Trophoblast cell (in vitro differentiated cells and primary cell): ENCODE measurements at regions not wholly inside any gene's neighbourhood (a gene's known extent, or its start where the extent isn't known, plus 50 kb on each side); places are given as distances from the start of the nearest gene placed in this dataset.

ENCODE experiments used
- DNase-seq, 2 donors: peaks; one replicate each; pipeline ENCODE4 v3.0.0-alpha.2; 2016
- H2AFZ ChIP-seq: 2 replicates; pipeline ENCODE4 v1.6.1; 2013; ENCODE audit warnings: low read length, moderate library complexity, mild to moderate bottlenecking; ENCODE audit not compliant: insufficient read depth, poor library complexity
- H2AK5ac ChIP-seq: 2 replicates; pipeline ENCODE4 v1.6.1; 2013; ENCODE audit warnings: mild to moderate bottlenecking, low read length
- H2BK120ac ChIP-seq: 2 replicates; pipeline ENCODE4 v1.6.1; 2013; ENCODE audit warnings: low read length, mild to moderate bottlenecking, moderate library complexity; ENCODE audit not compliant: insufficient read depth, poor library complexity
- H2BK12ac ChIP-seq: 2 replicates; pipeline ENCODE4 v1.6.1; 2013; ENCODE audit warnings: mild to moderate bottlenecking, low read length, moderate library complexity
- H2BK5ac ChIP-seq: 2 replicates; pipeline ENCODE4 v1.6.1; 2013; ENCODE audit warnings: low read length, low read depth, moderate library complexity, mild to moderate bottlenecking; ENCODE audit not compliant: poor library complexity
- H3K14ac ChIP-seq: 2 replicates; pipeline ENCODE4 v1.6.1; 2013; ENCODE audit warnings: mild to moderate bottlenecking, low read length
- H3K18ac ChIP-seq: 2 replicates; pipeline ENCODE4 v1.6.1; 2013; ENCODE audit warnings: mild to moderate bottlenecking, low read length
- H3K23ac ChIP-seq: 2 replicates; pipeline ENCODE4 v1.6.1; 2013; ENCODE audit warnings: low read length
- H3K27ac ChIP-seq: 2 replicates; pipeline ENCODE4 v1.5.1; 2013; ENCODE audit warnings: low read depth, mild to moderate bottlenecking, inconsistent platforms, low read length, moderate library complexity
- H3K27me3 ChIP-seq: 2 replicates; pipeline ENCODE4 v1.6.1; 2013; ENCODE audit warnings: inconsistent platforms, mild to moderate bottlenecking, low read length, moderate library complexity; ENCODE audit not compliant: insufficient read depth
- H3K36me3 ChIP-seq, 2 experiments: 1 replicate in 1 of 2; 2 replicates in 1 of 2; pipeline ENCODE4 v1.6.1; 2013; ENCODE audit warnings: low read length in 2 of 2, mild to moderate bottlenecking in 2 of 2, moderate library complexity in 1 of 2; ENCODE audit not compliant: insufficient read depth in 2 of 2, control insufficient read depth in 1 of 2
- H3K4ac ChIP-seq: 2 replicates; pipeline ENCODE4 v1.6.1; 2013; ENCODE audit warnings: low read depth, mild to moderate bottlenecking, low read length, moderate library complexity
- H3K4me1 ChIP-seq, 2 experiments: 1 replicate in 1 of 2; 2 replicates in 1 of 2; pipeline ENCODE4 v1.6.1; 2013; ENCODE audit warnings: low read length in 2 of 2, mild to moderate bottlenecking in 2 of 2, moderate library complexity in 1 of 2; ENCODE audit not compliant: insufficient read depth in 2 of 2, control insufficient read depth in 1 of 2
- H3K4me2 ChIP-seq: 2 replicates; pipeline ENCODE4 v1.6.1; 2013; ENCODE audit warnings: inconsistent platforms, mild to moderate bottlenecking, low read length, moderate library complexity
- H3K4me3 ChIP-seq: 2 replicates; pipeline ENCODE4 v1.5.1; 2013; ENCODE audit warnings: mild to moderate bottlenecking, low read depth, low read length, inconsistent platforms
- H3K79me1 ChIP-seq: one replicate; pipeline ENCODE4 v1.6.1; 2013; ENCODE audit warnings: low read length
- H3K79me2 ChIP-seq: 2 replicates; pipeline ENCODE4 v1.6.1; 2013; ENCODE audit warnings: low read length, mild to moderate bottlenecking; ENCODE audit not compliant: control insufficient read depth, insufficient read depth, poor library complexity
- H3K9ac ChIP-seq: 2 replicates; pipeline ENCODE4 v1.6.1; 2013; ENCODE audit warnings: mild to moderate bottlenecking, low read length
- H3K9me3 ChIP-seq: 2 replicates; pipeline ENCODE4 v1.6.1; 2013; ENCODE audit warnings: low read depth, mild to moderate bottlenecking, control low read depth, inconsistent platforms, low read length; ENCODE audit not compliant: insufficient read depth
- H4K12ac ChIP-seq: 2 replicates; pipeline ENCODE4 v1.6.1; 2013; ENCODE audit warnings: low read depth, mild to moderate bottlenecking, low read length, moderate library complexity
- H4K8ac ChIP-seq: 2 replicates; pipeline ENCODE4 v1.6.1; 2013; ENCODE audit warnings: low read depth, mild to moderate bottlenecking, low read length, moderate library complexity
- H4K91ac ChIP-seq: one replicate; pipeline ENCODE4 v1.6.1; 2013; ENCODE audit warnings: low read depth, mild to moderate bottlenecking, low read length, moderate library complexity
- WGBS: extraction: QIAGEN DNeasy Blood & Tissue Kit; methylation state at CpG from one replicate; pipeline ENCODE4 v1.1.7; 2013; ENCODE audit warnings: missing lambda C conversion rate; ENCODE audit not compliant: insufficient read length, insufficient coverage; ENCODE audit errors: extremely low coverage; 5-methylcytosine and 5-hydroxymethylcytosine counted together

DNA sequence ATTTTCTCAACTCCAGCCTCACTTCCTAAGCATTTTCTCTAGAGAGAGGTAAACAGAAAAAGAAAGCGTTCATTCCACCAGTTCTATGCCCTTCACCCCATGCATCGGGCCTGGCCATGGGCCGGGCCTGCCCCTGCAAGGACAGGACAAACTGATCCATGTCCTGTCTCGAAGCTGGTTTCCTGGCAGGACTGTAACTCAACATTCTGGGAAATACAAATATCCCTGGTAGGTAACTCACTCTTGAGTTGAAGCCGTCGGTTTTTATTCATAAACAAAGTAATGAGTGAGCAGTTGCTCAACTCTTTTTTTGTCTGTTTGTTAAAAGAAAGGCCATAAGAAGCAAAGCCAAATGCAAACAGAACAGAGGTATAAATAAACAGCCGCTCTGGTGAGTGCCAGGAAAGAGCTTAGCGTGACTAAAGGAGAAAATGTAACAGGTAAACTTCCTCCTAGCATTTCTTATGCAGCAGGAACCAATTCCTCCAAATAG, 64.4 kb upstream of the DNAH5 start:
- peaks cover 2% of the 10 kb centered on the region for H3K79me1 ChIP-seq
- no peak for DNase-seq
- no peak overlapping the region for H2BK5ac ChIP-seq
- no peaks in the 10 kb centered on the region for H3K79me2 ChIP-seq
- H4K91ac ChIP-seq, result no peak overlapping the region
- no peak overlapping the region for H4K8ac ChIP-seq
- no peak overlapping the region for H4K12ac ChIP-seq
- H3K27ac ChIP-seq, result no peak overlapping the region
- no peak overlapping the region for H3K18ac ChIP-seq
- no peak overlapping the region for H3K4ac ChIP-seq
- H2BK120ac ChIP-seq, result no peak overlapping the region
- H3K9me3 ChIP-seq, result no peaks in the 10 kb centered on the region
- no peak overlapping the region for H3K9ac ChIP-seq
- H3K27me3 ChIP-seq, result no peaks in the 10 kb centered on the region
- WGBS, result no CpG with 5 or more reads among the region's 8 CpGs
- no peak overlapping the region for H2BK12ac ChIP-seq
- no peak overlapping the region for H3K14ac ChIP-seq
- no peak overlapping the region for H3K4me3 ChIP-seq
- peaks cover 0 to 4% of the 10 kb centered on the region in 2 experiments for H3K4me1 ChIP-seq
- no peak overlapping the region for H2AK5ac ChIP-seq
- no peak overlapping the region for H3K4me2 ChIP-seq
- no peaks in the 10 kb centered on the region for H3K36me3 ChIP-seq
- no peak overlapping the region for H3K23ac ChIP-seq
- no peak overlapping the region for H2AFZ ChIP-seq

DNA sequence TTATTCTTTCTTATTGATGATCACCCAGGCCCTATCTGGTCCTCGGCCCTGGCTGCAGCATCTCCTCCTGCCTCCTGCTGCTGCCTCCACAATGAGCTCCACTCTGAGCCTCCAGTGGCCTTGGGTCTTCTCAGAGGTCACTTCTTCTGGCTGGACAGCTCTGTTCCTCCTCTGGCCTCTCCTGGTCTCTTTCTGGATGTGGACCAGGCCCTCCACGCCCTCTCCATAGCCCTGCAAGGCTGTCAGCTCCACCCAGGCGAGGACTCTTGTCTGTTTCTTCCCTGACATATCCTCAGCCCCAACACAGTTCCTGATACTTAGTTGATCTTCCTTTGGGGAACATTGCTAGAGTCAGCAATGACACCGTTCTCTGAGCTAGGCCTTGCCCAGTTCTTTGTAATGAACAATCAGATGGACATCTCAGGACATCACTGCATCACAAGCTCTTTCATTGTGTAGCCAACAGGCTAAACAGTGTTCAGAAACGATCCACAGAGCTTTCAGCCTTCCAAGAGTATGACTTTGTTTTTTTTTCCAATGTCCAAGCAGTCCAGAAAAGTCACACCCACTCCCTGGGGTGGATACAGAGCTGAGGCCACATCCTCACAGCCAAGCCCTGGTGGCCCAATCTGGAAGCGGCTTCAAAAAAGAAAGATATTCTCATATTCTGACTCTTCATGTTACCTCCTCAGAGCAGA, 62.5 kb upstream of the DNAH5 start:
- no peak overlapping the region for H3K14ac ChIP-seq
- H3K79me2 ChIP-seq, result no peaks in the 10 kb centered on the region
- no CpG with 5 or more reads among the region's 6 CpGs for WGBS

DNA sequence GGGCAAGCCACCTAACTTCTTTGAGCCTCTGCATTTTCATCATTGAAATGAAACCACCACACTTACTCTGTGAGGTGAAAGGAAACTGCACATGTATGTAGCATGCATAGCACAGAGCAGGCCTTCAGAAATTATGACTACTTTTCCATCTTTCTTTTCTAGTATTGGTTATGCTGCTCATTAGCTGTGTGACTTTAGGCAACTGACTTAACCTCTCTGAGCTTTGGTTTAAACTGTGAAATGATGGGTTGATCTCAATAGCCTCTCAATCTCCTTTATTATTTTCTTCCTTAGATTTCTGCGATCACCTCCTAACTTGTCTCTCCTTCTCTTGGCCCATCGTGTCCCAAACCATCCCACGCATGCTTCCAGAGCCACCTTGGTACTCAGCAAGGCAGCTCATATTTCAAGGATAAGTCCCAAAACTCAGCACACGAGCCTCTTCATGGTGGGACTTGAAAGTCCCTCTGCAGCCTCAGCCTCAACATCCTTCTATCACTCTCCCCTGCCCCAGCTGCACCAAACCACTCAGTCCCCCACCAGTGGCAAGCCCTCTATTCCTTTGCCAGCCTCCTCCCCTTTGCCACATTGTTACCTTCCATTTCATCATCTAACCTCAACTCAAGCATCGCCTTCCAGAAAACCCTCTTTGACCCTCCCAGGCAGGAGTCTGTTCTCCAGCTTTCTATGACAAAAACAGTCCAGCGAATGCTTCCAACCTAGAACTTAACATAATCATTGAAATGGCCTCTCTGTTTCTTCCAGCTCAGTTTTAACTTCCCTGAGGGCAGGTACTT, 60.3 kb upstream of the DNAH5 start:
- Histone ChIP-seq H3K27me3 (no peaks in the 10 kb centered on the region), H2AK5ac (no peak overlapping the region), H3K27ac (no peak overlapping the region), H4K8ac (no peak overlapping the region), H3K4ac (no peak overlapping the region), H3K9me3 (peaks cover 3% of the 10 kb centered on the region), H3K79me2 (no peaks in the 10 kb centered on the region), H3K9ac (no peak overlapping the region), H3K18ac (no peak overlapping the region), H3K23ac (no peak overlapping the region), H3K4me2 (no peak overlapping the region), H2BK5ac (no peak overlapping the region), H2BK12ac (no peak overlapping the region), H2AFZ (no peak overlapping the region), H3K79me1 (no peaks in the 10 kb centered on the region), H3K4me1 (no peaks in the 10 kb centered on the region), H2BK120ac (no peak overlapping the region), H3K36me3 (no peaks in the 10 kb centered on the region), H4K91ac (no peak overlapping the region), H3K14ac (no peak overlapping the region), H3K4me3 (no peak overlapping the region), H4K12ac (no peak overlapping the region)
- DNase-seq, result no peak
- WGBS, result no CpG with 5 or more reads among the region's 6 CpGs

More for the DNA sequence above, 62.5 kb upstream of the DNAH5 start:
- no peak overlapping the region for H3K23ac ChIP-seq
- no peak overlapping the region for H2BK120ac ChIP-seq
- H3K27ac ChIP-seq, result no peak overlapping the region
- H3K4me3 ChIP-seq, result no peak overlapping the region
- H3K9me3 ChIP-seq, result peaks cover 3% of the 10 kb centered on the region
- no peaks in the 10 kb centered on the region for H3K36me3 ChIP-seq
- no peak overlapping the region for H4K12ac ChIP-seq
- no peak for DNase-seq
- no peaks in the 10 kb centered on the region for H3K27me3 ChIP-seq
- peaks cover 0 to 4% of the 10 kb centered on the region in 2 experiments for H3K4me1 ChIP-seq
- H3K79me1 ChIP-seq, result peaks cover 2% of the 10 kb centered on the region
- no peak overlapping the region for H2AFZ ChIP-seq
- no peak overlapping the region for H2BK12ac ChIP-seq
- H2AK5ac ChIP-seq, result no peak overlapping the region
- H2BK5ac ChIP-seq, result no peak overlapping the region
- no peak overlapping the region for H4K8ac ChIP-seq
- no peak overlapping the region for H3K4ac ChIP-seq
- no peak overlapping the region for H4K91ac ChIP-seq
- H3K4me2 ChIP-seq, result no peak overlapping the region
- no peak overlapping the region for H3K18ac ChIP-seq
- H3K9ac ChIP-seq, result no peak overlapping the region

DNA sequence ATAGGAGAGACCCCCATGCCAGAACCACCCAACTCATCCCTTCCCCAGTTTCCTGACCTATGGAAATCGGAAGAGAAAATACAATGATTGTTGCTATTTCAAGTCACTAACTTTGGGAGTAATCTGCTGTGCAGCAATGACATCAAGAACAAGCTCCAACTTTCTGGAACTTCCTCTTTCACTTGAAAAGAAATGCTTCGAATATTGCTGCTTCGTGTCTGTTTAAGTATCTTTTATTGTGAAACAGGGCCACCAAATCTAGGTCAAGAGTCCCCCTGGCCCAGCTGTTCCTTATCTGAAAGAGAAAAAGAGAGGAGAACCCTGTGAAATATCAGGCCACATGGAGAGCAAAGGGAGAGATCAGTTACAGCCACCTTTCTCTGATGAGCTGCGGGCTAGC, 59.4 kb upstream of the DNAH5 start:
- no peak overlapping the region for H2AFZ ChIP-seq
- H3K14ac ChIP-seq, result no peak overlapping the region
- no peaks in the 10 kb centered on the region for H3K36me3 ChIP-seq
- WGBS, result no CpG with 5 or more reads among the region's 4 CpGs
- H2AK5ac ChIP-seq, result no peak overlapping the region
- H2BK12ac ChIP-seq, result no peak overlapping the region
- no peak overlapping the region for H3K18ac ChIP-seq
- H3K4me1 ChIP-seq, result no peaks in the 10 kb centered on the region
- peak in 1 of 2 donors; percentile 46 for DNase-seq
- H3K9ac ChIP-seq, result no peak overlapping the region
- H4K91ac ChIP-seq, result no peak overlapping the region
- H3K27me3 ChIP-seq, result no peaks in the 10 kb centered on the region
- H3K79me2 ChIP-seq, result no peaks in the 10 kb centered on the region
- no peak overlapping the region for H3K4ac ChIP-seq
- no peak overlapping the region for H3K23ac ChIP-seq
- no peak overlapping the region for H4K12ac ChIP-seq
- H3K4me3 ChIP-seq, result no peak overlapping the region
- no peak overlapping the region for H3K27ac ChIP-seq
- no peaks in the 10 kb centered on the region for H3K79me1 ChIP-seq
- H3K4me2 ChIP-seq, result no peak overlapping the region
- H2BK120ac ChIP-seq, result no peak overlapping the region
- H3K9me3 ChIP-seq, result peaks cover 3% of the 10 kb centered on the region
- no peak overlapping the region for H4K8ac ChIP-seq
- no peak overlapping the region for H2BK5ac ChIP-seq
